Skin epidermis (tissue), 12 donors: ENCODE measurements at regions not wholly inside any gene's neighbourhood (a gene's known extent, or its start where the extent isn't known, plus 50 kb on each side); places are given as distances from the start of the nearest gene placed in this dataset.
A peak's percentile ranks its signal among the peaks of the same experiment; 100 is the strongest.

Source experiments
- H3K27ac ChIP-seq, 21 experiments: fragments of 200-600 bp; sonication (generic) in 11 of 21; one replicate each; pipeline ENCODE4 v1.5.0; 2020; ENCODE audit warnings: mild to moderate bottlenecking in 3 of 21, inconsistent platforms in 2 of 21, moderate library complexity in 2 of 21
- H3K4me3 ChIP-seq, 7 experiments: fragments of 200-600 bp; sonication (generic) in 2 of 7; one replicate each; pipeline ENCODE4 v1.5.0; 2020; ENCODE audit warnings: inconsistent platforms in 2 of 7, mild to moderate bottlenecking in 2 of 7, moderate library complexity in 1 of 7

- Histone ChIP-seq H3K27ac (no peak overlapping the region), H3K4me3 (no peak overlapping the region)
Observed at GRCh38 chr13:44079413-44080205, 199.9 kb downstream of the LACC1 start.

GRCh38 chr13:44084146-44084545 is 204.4 kb downstream of the LACC1 start:
- Histone ChIP-seq H3K27ac (no peak overlapping the region), H3K4me3 (no peak overlapping the region)

- no peak overlapping the region for H3K27ac ChIP-seq
Observed at GRCh38 chr13:44086389-44086788, 206.7 kb downstream of the LACC1 start.

GRCh38 chr13:44088411-44088810 is 208.7 kb downstream of the LACC1 start:
- Histone ChIP-seq H3K27ac (no peak overlapping the region), H3K4me3 (no peak overlapping the region)

More at GRCh38 chr13:44086389-44086788, 206.7 kb downstream of the LACC1 start:
- H3K4me3 ChIP-seq: no peak overlapping the region

- H3K4me3 ChIP-seq: no peak overlapping the region
- no peak overlapping the region for H3K27ac ChIP-seq
Observed at GRCh38 chr13:44088991-44089413, 209.3 kb downstream of the LACC1 start.

- H3K4me3 ChIP-seq: no peak overlapping the region
- H3K27ac ChIP-seq: no peak overlapping the region
Observed at GRCh38 chr13:44089452-44089851, 209.7 kb downstream of the LACC1 start.

- H3K4me3 ChIP-seq: no peak overlapping the region
- H3K27ac ChIP-seq: no peak overlapping the region
Observed at GRCh38 chr13:44092078-44092970, 212.6 kb downstream of the LACC1 start.

- no peak overlapping the region for H3K4me3 ChIP-seq
- H3K27ac ChIP-seq: no peak overlapping the region
Observed at GRCh38 chr13:44093607-44094564, 214.2 kb downstream of the LACC1 start.

GRCh38 chr13:44096901-44097300 is 217.2 kb downstream of the LACC1 start:
- Histone ChIP-seq H3K4me3 (no peak overlapping the region), H3K27ac (no peak overlapping the region)

- Histone ChIP-seq H3K4me3 (no peak overlapping the region), H3K27ac (no peak overlapping the region)
Observed at GRCh38 chr13:44098559-44098958, 218.9 kb downstream of the LACC1 start.

GRCh38 chr13:44101347-44102083 is 221.8 kb downstream of the LACC1 start:
- H3K27ac ChIP-seq: no peak overlapping the region
- H3K4me3 ChIP-seq: no peak overlapping the region

- no peak overlapping the region for H3K4me3 ChIP-seq
- H3K27ac ChIP-seq: no peak overlapping the region
Observed at GRCh38 chr13:44103429-44104196, 223.9 kb downstream of the LACC1 start.

GRCh38 chr13:44104197-44104490 is 224.4 kb downstream of the LACC1 start:
- Histone ChIP-seq H3K4me3 (no peak overlapping the region), H3K27ac (no peak overlapping the region)

- no peak overlapping the region for H3K27ac ChIP-seq
- H3K4me3 ChIP-seq: no peak overlapping the region
Observed at GRCh38 chr13:44104969-44105368, 225.3 kb downstream of the LACC1 start.

GRCh38 chr13:44106266-44107152 is 226.8 kb downstream of the LACC1 start:
- no peak overlapping the region for H3K4me3 ChIP-seq
- H3K27ac ChIP-seq: no peak overlapping the region

GRCh38 chr13:44107357-44108121 is 227.8 kb downstream of the LACC1 start:
- H3K27ac ChIP-seq: no peak overlapping the region
- H3K4me3 ChIP-seq: no peak overlapping the region

GRCh38 chr13:44108331-44108858 is 228.7 kb downstream of the LACC1 start:
- peak overlapping the region in 1 of 21 experiments; percentile 24 for H3K27ac ChIP-seq
- H3K4me3 ChIP-seq: no peak overlapping the region
